Gastrocnemius medialis (tissue), 4 donors: ENCODE measurements at regions not wholly inside any gene's neighbourhood (a gene's known extent, or its start where the extent isn't known, plus 50 kb on each side); places are given as distances from the start of the nearest gene placed in this dataset.

Source experiments
- ATAC-seq, 2 donors: fragments of 150-250 bp; one replicate each; pipeline ENCODE4 v1.9.1; 2016
- DNase-seq, 2 donors: peaks; one replicate each; pipeline ENCODE4 v3.0.0-alpha.2; 2019
- H3K27ac ChIP-seq, 4 donors: fragments of 200-600 bp; sonication (generic); 1 replicate in 1 of 4; 2 replicates in 3 of 4; pipeline ENCODE4 v1.5.1; 2016 to 2018; ENCODE audit warnings: mild to moderate bottlenecking in 2 of 4, moderate library complexity in 1 of 4
- H3K27me3 ChIP-seq, 3 donors: fragments of 200-600 bp; sonication (generic) in 2 of 3; 1 replicate in 1 of 3; 2 replicates in 2 of 3; pipeline versions ENCODE4 v1.5.1 to v1.6.0; 2016 to 2019; ENCODE audit warnings: mild to moderate bottlenecking in 1 of 3, moderate library complexity in 1 of 3
- H3K36me3 ChIP-seq, 2 donors: fragments of 200-600 bp; sonication (generic) in 1 of 2; one replicate each; pipeline ENCODE4 v1.5.1; 2017 to 2018
- H3K4me1 ChIP-seq, 2 donors: fragments of 200-600 bp; sonication (generic) in 1 of 2; one replicate each; pipeline ENCODE4 v1.5.1; 2016 to 2017; ENCODE audit warnings: mild to moderate bottlenecking in 2 of 2
- H3K4me3 ChIP-seq, 4 donors: fragments of 200-600 bp; sonication (generic) in 3 of 4; 1 replicate in 1 of 4; 2 replicates in 3 of 4; pipeline ENCODE4 v1.5.1; 2016 to 2019; ENCODE audit warnings: mild to moderate bottlenecking in 2 of 4
- H3K9me3 ChIP-seq, 3 donors: fragments of 200-600 bp; sonication (generic) in 2 of 3; 1 replicate in 1 of 3; 2 replicates in 2 of 3; pipeline ENCODE4 v1.5.1; 2016 to 2019
- POLR2A ChIP-seq, 2 donors: fragments of 450-650 bp; IDR thresholded peaks; one replicate each; pipeline ENCODE4 v1.6.1; 2017; ENCODE audit warnings: antibody characterized with exemption in 2 of 2, mild to moderate bottlenecking in 2 of 2, moderate library complexity in 2 of 2
- in situ Hi-C, 4 donors: fragments of 200-750 bp; cut with MboI; loops; one replicate each; pipeline versions ENCODE4 v1.15.0 to v1.8.0; 2017; ENCODE audit warnings: low sequenced_read_pairs in 4 of 4
- intact Hi-C: fragments of 100-400 bp; cut with DNase I; formaldehyde crosslinking; loops from one replicate; pipeline ENCODE4 v1.15.1; 2023; ENCODE audit warnings: low total_unique reads
- TF ChIP-seq, protein P1 (sequence below), 5 experiments: fragments of 450-650 bp in 3 of 5; fragments of 200-600 bp in 2 of 5; sonication (generic) in 2 of 5; IDR thresholded peaks in 4 of 5; conservative IDR thresholded peaks in 1 of 5; 1 replicate in 4 of 5; 2 replicates in 1 of 5; pipeline ENCODE4 v1.5.1; 2016 to 2019; ENCODE audit warnings: antibody characterized with exemption in 5 of 5, mild to moderate bottlenecking in 3 of 5, moderate library complexity in 3 of 5

DNA sequence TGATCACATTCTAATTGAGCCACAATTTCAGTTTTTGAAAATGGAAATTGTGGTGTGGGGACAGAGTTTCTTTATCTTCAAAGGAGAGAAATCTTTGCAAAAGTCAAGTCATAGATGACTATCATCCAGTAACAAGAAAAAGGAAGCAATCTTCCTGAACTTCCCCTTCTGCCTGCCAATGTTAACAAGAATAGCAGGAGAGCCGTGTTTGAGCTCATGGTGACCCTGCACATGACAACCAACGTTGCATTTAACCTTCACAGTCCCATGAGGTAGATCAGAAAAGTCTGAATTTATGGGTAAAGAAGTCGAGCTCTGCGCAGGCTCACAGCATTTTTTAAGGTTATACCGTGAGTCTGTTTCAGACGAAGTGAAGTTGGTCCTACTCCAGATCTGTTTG lies 454.9 kb downstream of the LPIN1 start:
- Histone ChIP-seq H3K9me3 (no peaks in the 10 kb centered on the region), H3K27ac (no peak overlapping the region), H3K36me3 (no peaks in the 10 kb centered on the region), H3K4me3 (no peak overlapping the region), H3K27me3 (no peaks in the 10 kb centered on the region), H3K4me1 (no peaks in the 10 kb centered on the region)
- no peak for DNase-seq
- intact Hi-C loops, result no loop called here
- in situ Hi-C loops, result no loop called here
- ATAC-seq, result no peak
- TF ChIP-seq POLR2A (IDR thresholded peaks at IDR 0.05), result no peak
- TF ChIP-seq, protein P1, sequence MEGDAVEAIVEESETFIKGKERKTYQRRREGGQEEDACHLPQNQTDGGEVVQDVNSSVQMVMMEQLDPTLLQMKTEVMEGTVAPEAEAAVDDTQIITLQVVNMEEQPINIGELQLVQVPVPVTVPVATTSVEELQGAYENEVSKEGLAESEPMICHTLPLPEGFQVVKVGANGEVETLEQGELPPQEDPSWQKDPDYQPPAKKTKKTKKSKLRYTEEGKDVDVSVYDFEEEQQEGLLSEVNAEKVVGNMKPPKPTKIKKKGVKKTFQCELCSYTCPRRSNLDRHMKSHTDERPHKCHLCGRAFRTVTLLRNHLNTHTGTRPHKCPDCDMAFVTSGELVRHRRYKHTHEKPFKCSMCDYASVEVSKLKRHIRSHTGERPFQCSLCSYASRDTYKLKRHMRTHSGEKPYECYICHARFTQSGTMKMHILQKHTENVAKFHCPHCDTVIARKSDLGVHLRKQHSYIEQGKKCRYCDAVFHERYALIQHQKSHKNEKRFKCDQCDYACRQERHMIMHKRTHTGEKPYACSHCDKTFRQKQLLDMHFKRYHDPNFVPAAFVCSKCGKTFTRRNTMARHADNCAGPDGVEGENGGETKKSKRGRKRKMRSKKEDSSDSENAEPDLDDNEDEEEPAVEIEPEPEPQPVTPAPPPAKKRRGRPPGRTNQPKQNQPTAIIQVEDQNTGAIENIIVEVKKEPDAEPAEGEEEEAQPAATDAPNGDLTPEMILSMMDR (IDR thresholded peaks at IDR 0.05 in 4 of 5, conservative IDR thresholded peaks at IDR 0.05 in 1 of 5), result no peak

GRCh38 chr2:12202313-12203075 lies 456.1 kb downstream of the LPIN1 start:
- DNase-seq (no peak), ATAC-seq (no peak)
- H3K27ac ChIP-seq, result no peak overlapping the region
- no peaks in the 10 kb centered on the region for H3K9me3 ChIP-seq
- no peaks in the 10 kb centered on the region for H3K27me3 ChIP-seq
- TF ChIP-seq, protein P1 (IDR thresholded peaks at IDR 0.05 in 4 of 5, conservative IDR thresholded peaks at IDR 0.05 in 1 of 5), result no peak
- TF ChIP-seq POLR2A (IDR thresholded peaks at IDR 0.05), result no peak
- in situ Hi-C loops, result no loop called here
- H3K4me3 ChIP-seq, result no peak overlapping the region
- intact Hi-C loops, result no loop called here
- no peaks in the 10 kb centered on the region for H3K36me3 ChIP-seq
- H3K4me1 ChIP-seq, result no peaks in the 10 kb centered on the region

- Histone ChIP-seq H3K4me1 (no peaks in the 10 kb centered on the region), H3K9me3 (no peaks in the 10 kb centered on the region), H3K36me3 (no peaks in the 10 kb centered on the region), H3K4me3 (no peak overlapping the region), H3K27ac (no peak overlapping the region), H3K27me3 (no peaks in the 10 kb centered on the region)
- intact Hi-C loops, result no loop called here
- ATAC-seq, result no peak
- in situ Hi-C loops, result no loop called here
- TF ChIP-seq, protein P1 (IDR thresholded peaks at IDR 0.05 in 4 of 5, conservative IDR thresholded peaks at IDR 0.05 in 1 of 5), result no peak
- TF ChIP-seq POLR2A (IDR thresholded peaks at IDR 0.05), result no peak
- DNase-seq, result no peak
These were observed 457.1 kb downstream of the LPIN1 start for GRCh38 chr2:12203528-12203927.

DNA sequence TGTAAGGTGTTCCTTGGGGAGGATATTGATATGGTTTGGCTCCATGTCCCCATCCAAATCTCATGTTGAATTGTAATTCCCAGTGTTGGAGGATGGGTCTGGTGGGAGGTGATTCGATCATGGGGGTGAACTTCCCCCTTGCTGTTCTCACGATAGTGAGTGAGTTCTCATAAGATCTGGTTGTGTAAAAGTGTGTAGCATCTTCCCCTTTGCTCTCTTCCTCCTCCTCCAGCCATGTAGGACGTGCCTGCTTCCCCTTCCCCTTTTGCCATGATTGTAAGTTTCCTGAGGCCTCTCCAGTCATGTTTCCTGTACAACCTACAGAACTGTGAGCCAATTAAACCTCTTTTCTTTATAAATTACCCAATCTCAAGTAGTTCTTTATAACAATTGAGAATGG lies 458.7 kb downstream of the LPIN1 start:
- H3K4me3 ChIP-seq, result no peak overlapping the region
- no peak overlapping the region for H3K27ac ChIP-seq
- no peaks in the 10 kb centered on the region for H3K27me3 ChIP-seq
- H3K9me3 ChIP-seq, result no peaks in the 10 kb centered on the region
- no peaks in the 10 kb centered on the region for H3K36me3 ChIP-seq
- TF ChIP-seq POLR2A (IDR thresholded peaks at IDR 0.05), result no peak
- TF ChIP-seq, protein P1 (IDR thresholded peaks at IDR 0.05 in 4 of 5, conservative IDR thresholded peaks at IDR 0.05 in 1 of 5), result no peak
- no peaks in the 10 kb centered on the region for H3K4me1 ChIP-seq
- intact Hi-C loops, result no loop called here
- ATAC-seq (no peak), DNase-seq (no peak)
- in situ Hi-C loops, result no loop called here

DNA sequence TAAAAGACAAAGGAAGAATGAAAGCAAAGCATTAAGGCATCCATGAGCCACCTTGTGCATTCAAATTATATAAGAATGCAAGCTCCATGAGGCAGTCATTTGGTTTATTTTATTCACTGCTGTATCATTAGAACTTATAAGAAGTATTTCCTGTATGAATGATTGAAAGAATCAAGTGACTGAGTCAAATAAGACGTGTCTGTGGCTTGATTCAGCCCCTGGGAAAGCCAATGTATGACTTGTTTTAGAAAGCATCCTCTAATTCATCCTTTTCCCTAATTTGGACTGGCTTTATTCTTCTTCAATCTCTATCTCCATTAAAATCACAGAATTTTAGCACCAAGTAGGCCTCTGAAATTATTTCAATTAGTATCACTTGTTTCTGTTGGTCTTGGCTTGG lies 461.1 kb downstream of the LPIN1 start:
- in situ Hi-C loops, result no loop called here
- intact Hi-C loops, result no loop called here
- DNase-seq (no peak), ATAC-seq (no peak)
- Histone ChIP-seq H3K36me3 (no peaks in the 10 kb centered on the region), H3K4me3 (no peak overlapping the region), H3K4me1 (no peaks in the 10 kb centered on the region), H3K9me3 (no peaks in the 10 kb centered on the region), H3K27ac (no peak overlapping the region), H3K27me3 (no peaks in the 10 kb centered on the region)
- TF ChIP-seq, protein P1 (IDR thresholded peaks at IDR 0.05 in 4 of 5, conservative IDR thresholded peaks at IDR 0.05 in 1 of 5), result no peak
- no peak for TF ChIP-seq POLR2A (IDR thresholded peaks at IDR 0.05)
